ENCODE measurements at regions not wholly inside any gene's neighbourhood (a gene's known extent, or its start where the extent isn't known, plus 50 kb on each side); places are given as distances from the start of the nearest gene placed in this dataset.

GRCh38 chr5:98989727-98990126 lies 60.9 kb upstream of the CHD1 start:
- no peak for TF ChIP-seq CTCF (IDR thresholded peaks at IDR 0.05)
- TF ChIP-seq POLR2A (IDR thresholded peaks at IDR 0.05), result no peak

Measured in esophagus squamous epithelium (tissue), 4 donors.